GM20431 (cell line): ENCODE measurements at regions not wholly inside any gene's neighbourhood (a gene's known extent, or its start where the extent isn't known, plus 50 kb on each side); places are given as distances from the start of the nearest gene placed in this dataset.
"Not testable (repeated sequence)": the region's sequence is repeated elsewhere in the genome, so short reads cannot be mapped to it uniquely, and the experiment has no call there.

Experiments used
- in situ Hi-C: fragments of 300-500 bp; cut with MseI, MboI; formaldehyde crosslinking; loops from one replicate; pipeline ENCODE4 v1.15.0; 2020; ENCODE audit warnings: low sequenced_read_pairs; ENCODE audit not compliant: unreplicated experiment

DNA sequence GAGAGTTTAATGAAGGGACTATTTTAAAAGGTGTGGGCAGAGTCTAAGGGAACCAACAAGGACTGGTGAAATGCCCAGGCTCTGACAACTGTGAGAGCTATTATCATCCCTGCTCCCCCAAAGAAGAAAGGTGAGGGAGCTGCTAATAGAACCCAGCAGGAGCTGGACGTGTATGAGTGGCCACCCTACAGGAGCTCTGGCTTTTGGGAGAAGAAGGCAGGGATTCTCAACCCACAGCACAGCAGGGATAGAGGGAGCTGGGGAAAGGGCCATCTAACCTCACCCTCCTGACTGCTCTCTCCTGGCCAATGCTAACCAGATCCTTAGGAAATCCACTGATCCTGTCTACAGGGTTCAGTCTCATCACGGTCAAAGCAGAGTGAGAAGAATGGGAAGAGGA, 57.1 kb downstream of the GRIN2B start:
- in situ Hi-C loops: no loop called here

DNA sequence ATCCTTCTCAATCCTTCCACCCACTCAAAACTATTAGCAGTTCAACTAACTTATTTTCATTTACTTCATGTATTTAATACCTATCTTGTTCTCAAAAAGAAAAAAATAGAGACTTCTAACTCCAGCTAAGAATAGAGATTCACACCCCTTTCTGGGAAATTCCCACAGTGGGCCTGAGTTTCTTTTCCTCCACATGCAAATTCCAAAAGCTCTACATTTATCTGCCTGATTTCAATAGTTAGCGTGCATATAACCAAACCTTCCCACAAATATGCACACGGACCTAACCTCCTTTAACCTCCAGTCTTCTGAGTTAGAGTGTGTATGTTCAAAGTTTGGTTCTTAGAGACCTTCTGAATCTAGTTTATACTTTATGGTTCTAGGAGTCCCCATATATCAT, 62.5 kb downstream of the GRIN2B start:
- in situ Hi-C loops: no loop called here

DNA sequence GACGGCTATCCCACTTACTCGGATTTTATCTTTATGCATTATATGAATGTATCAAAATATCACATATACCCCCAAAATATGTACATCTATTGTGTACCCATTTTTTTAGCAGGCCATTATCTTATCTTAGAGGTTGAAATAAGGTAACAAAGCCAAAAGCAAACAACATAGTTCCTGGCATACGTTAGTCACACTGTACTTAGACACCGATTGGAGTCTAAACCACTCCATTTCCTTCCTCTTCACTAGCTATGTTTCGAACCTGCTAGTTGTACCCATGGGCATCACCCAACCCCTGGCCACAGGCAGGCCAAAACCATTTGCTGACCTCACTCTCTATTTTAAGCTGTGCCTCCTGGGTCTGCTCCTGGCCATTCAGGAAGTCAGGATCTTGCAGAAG, 66.3 kb downstream of the GRIN2B start:
- in situ Hi-C loops: no loop called here

DNA sequence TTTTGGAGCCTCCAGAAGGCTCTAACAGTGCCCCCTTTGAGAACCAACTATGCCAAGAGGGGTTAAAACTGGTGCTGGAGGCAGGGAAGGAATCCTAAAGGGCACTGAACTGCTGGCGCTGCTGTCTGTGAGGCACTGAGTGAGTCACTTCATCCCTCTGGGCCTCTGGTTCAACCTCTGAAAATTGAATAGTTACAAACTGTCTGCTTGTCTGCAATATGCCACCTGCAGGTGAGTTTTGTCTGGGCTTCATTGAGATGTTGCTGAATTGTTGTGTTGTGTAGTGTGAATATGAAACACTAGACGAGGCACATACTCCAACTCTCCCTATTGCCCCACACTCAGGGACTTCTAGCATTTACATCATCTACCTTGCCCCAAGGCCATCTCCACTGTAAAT, 68.0 kb downstream of the GRIN2B start:
- in situ Hi-C loops: no loop called here

DNA sequence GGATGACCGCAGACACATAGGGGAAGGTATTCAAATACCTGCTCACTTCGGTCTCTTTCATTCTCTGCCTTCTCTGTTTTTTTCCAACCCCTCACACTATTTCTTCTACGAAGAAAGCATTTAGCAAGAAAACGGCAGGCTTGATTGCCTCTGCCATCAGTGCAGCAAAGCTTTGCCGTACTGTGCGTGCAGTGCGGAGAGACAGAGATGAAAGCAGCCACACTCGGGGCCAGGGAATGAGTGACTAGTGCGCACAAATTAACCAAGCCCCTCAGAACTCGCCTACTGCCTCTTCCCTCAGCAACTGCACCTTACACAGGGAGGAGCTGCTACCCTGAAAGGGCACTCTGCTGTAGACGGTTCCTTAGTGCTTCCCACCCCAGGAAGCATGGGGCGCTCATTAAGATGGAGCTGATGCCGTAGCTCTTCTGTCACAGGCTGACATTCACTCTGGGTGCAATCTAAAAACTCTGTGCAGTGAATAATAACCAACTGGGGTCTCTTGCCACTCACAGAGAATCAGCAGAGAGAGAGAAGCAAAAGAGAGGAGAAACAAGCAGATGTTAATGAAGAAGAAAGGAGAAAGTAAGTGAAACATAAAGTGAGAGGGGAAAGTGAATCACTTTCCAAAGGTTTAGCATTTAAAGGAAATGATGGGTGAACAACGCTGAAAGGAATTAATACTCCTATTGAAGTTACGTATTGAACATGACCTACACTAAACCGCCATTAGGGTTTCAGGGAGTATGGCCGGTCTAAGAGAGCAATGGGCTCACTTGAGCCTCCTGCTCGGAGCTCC, 69.4 kb downstream of the GRIN2B start:
- in situ Hi-C loops: no loop called here

DNA sequence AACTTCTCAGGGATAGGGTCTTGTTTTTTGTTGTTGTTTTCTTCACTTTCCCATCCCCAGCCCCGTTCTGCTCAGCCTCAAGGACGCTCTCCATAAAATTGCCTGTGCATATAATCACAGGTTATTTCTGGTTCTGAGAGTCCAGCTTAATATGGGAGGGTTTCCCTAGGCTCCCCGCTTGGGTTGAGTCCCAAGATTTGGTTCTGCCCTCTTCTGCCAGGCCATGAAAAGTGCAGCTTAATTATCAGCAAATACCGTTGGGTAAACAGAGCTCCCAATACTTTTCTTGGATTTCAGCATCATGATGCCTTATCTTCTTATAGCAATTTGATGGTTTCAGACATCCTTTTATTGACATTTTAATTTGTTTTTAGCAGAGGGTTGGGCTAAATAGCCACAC, 75.6 kb downstream of the GRIN2B start:
- in situ Hi-C loops: no loop called here

DNA sequence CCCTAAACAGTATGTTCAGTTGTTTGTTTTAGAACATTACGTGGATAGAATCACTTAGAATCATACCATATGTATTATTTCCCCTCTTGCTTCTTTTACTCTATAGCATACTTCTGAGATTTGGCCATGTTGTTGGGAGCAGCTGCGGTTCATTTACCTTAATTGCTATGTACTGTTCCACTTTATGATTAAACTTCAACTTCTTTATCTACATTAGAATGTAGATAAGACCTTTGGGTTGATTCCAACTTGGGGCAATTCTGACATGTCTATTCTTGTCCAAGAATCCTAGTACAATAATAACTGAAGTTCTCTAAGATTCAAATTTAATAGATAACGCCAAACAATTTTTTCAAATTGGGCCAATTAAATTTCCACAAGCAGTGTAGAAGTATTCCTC, 80.7 kb downstream of the GRIN2B start:
- in situ Hi-C loops: no loop called here

DNA sequence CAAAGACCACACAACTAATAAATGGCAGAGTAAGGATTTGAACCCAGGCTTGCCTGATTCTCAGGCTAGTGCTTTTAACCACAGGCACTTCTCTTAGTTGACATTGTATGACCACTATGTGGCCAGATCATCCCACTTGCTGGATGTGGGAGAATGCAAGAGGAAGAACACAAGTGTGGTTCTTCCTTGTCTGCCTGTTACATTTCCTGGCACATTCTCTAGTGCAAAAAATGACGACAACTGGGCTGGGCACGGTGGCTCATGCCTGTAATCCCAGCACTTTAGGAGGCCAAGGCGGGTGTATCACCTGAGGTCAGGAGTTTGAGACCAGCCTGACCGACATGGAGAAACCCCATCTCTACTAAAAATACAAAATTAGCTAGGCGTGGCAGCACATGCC, 83.0 kb downstream of the GRIN2B start:
- in situ Hi-C loops: not testable (repeated sequence)

DNA sequence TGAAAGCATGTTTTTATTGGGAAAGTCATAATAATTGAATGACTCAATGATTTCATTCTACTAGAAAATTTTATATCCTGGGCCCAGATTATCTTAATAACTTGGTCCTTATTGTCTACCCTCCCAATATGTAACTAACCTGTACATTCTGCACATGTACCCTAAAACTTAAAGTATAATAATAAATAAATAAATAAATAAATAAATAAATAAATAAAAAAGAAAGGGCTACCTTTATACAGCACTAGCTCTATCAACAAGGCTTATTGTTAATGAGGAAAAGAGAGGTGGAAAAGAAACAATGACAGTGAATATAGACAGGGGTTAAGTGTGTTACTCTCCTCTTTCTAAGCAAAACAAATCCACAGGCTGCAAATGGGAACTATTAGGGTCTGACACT, 83.6 kb downstream of the GRIN2B start:
- in situ Hi-C loops: no loop called here

DNA sequence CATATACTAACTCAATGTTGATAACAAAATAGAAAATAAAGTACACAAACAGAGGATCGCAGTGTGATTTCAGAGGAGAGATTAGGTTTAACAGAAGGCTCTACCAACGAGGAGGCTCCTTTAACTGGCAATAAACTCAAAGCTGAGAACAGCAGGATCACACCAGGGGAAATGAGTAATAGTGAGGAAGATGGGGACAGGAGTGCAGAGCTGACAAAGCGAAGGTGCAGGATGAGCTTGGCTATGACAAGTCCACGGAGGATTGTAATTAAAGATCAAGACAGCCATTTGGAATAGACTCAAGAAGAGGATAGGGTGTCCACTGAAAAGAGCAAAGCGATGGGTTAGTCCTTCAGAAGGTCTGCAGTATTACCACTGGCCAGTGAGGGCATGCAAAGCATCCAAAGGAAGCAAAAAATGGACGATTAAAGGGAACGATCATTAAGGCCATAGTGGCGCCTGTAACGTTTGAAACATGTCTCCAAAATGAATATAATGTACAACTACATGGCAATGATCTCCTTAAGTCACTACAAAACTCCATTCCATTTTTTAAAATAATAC, 85.3 kb downstream of the GRIN2B start:
- in situ Hi-C loops: no loop called here

DNA sequence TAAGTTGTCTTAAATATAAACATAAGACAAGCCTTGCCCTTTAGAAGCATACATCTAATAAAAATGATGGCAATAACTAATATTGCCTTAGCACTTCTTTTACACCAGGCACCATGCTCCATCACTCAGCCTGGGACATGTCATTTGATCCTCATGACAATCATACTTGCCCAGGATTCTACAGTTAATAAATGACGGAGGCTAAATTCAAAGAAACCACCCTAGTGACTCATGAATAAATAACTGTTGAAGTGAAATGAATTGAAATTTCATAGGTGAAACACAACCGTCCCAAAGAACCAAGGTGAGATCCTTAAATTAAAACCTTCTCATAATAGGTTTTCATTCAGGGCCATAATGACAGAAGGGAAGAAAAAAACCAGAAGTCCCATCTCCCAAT, 89.5 kb downstream of the GRIN2B start:
- in situ Hi-C loops: no loop called here

DNA sequence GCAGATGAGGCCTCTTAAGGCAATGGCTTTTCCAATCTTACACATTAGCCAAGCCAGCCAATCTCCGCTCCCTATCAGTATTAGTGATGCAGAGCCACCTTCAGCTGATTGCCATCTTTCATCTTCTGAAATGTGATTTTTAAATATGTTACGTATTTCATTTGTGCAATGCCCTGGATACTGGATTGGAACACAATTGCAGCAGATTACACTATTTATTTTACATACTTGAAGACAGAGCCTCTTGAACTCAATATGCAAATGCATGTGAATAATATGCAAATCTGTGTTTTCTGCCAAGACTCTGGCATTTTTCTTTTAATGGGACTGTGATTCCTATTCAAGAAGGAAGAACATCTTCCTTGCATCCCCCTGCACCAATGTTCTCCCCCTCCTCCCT, 90.5 kb downstream of the GRIN2B start:
- in situ Hi-C loops: no loop called here

DNA sequence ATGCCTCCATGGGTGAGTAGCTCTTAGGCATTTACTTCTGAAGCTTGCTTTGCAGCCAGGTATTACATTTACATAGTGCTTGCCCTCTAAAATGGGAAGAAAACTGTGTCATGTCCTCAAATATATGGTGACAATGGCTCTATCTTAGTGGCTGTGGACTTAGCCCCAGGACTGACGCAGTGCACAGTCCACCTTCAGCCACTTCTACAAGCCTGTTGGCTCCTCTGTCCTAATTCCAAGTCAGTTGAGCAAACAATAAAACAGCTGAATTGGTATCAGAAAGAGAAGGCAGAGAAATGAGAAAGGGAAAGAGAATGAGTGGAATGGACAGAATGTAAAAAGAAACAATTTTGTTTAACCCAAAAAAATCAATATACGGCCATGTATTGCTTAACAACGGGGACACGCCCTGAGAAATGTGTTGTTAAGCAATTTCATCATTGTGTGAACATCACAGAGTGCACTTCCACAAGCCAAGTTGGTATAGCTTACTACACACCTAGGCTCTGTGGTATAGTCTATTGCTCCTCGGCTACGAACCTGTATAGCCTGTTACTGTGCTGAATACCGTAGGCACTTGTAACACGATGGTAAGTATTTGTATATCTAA, 93.5 kb downstream of the GRIN2B start:
- in situ Hi-C loops: no loop called here

DNA sequence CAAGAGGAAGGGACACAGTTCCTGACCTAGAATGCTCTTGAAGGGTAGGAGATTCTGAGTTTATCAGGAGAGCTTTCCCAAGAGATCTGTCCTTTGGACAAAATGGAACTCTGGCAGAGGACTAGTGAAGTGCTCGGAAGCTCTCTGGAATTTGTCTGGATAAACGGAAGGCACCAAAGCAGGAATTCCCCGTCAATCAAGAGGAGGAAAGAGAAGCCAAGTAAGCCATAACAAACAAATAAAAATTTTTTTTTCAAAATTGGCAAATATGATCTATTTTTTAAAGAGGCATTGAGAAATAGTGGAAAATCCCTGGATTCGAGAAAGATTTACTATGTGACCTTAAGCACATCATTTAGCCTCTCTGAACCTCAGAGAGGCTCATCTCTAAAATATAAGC, 99.2 kb downstream of the GRIN2B start:
- in situ Hi-C loops: no loop called here

DNA sequence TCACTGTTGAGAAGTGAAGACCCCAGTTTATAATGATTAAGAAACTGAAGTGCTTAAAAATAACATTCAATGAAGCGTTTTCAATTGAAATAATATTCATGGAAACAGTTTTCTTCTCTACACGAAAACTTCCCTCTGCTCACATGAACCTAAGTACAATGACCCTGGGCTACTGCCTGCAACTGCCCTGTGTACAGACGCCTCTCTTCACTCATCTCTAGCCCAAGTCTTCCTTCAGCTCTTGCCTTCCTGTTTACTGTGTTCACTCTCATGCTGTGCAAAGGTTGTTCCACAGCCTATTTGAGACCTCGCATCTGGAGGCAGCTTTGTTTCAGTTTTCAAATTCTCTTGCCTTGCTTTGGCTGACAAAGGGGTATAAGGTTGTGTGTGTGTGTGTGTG, 100.8 kb downstream of the GRIN2B start:
- in situ Hi-C loops: no loop called here

DNA sequence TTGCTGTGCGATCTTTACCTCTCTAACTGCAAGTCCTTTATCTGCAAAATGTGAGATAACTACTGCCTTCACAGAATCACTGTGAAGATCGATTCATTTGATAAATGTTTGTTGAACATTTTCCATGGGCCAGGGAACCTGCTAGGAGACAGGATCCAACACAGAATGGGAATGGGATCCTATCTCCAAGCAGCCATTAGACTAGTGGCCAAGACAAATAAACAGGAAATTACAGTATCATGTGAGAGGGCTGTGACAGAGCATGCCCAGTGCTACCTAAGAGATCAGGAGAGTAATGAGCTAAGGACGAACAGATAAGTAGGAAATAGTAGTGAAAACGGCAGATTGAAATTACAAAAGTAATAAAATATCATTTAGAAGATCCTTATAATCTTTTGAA, 105.7 kb downstream of the GRIN2B start:
- in situ Hi-C loops: no loop called here

DNA sequence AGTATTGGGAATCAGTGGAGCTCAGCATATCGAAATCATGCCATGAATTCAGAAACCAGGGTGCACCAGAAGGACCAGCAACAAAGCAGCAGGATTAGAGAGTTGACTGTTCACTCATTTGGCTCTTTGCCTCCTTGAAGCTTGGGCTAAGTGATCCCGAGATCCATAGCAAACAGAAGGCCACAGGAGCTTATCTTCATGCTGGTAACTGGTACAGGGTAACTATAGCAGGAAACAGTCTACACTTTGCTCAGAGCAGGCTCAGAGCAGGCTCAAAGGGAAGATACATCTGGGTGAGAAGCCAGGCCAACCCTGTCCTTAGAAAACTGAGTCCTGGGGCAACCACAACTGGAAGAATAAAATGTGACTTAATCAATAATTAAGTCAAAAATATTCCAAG, 111.1 kb downstream of the GRIN2B start:
- in situ Hi-C loops: loop anchor here (25.0 kb wide), 1 partner anchor 292 kb away; no protein-coding TSS in a partner anchor

DNA sequence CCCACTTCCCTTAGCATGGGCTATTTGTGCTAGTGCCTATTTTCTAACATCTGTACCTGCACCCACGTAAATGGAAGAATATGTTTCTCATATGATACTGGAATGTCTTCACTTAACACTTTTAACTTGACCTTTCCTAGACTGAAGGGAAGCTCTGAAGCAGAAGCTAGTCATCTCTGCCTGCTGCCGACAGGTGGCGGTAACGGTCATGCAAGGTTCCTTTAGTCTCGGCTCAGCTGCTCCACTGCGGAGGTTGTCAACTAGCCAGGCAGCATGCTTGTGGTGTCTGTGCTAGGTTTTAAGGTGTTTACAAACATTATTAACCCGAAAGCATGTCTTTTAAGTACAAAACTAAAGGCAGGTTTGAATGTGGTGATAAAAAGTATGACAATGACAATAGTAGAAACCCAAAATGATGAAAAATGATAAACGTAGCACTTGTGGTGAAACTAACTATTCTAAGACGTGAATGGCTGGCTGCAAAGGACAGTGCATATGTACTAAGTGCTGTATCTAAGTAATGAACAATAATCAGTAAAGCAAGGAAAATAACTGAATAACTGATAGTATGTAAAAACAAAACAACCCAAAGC, 117.2 kb downstream of the GRIN2B start:
- in situ Hi-C loops: loop anchor here (25.0 kb wide), 1 partner anchor 298 kb away; no protein-coding TSS in a partner anchor

DNA sequence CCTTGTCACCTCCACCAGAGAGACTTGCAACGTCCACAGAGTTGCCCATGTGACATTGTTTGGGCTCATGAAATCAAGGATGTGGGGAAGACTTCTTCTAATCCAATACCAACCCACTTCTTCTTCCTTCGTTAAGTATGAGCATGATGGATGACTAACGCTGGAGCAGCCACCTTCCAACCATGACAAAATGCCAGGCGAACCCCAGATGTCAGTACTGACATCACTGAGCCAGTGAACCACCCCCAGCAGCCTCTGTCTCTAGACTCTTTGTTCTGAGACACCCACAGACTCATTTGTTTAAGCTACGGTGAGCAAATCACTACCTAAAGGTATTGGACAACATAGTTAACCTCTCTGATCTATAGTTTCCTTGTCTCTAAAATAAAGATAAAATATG, 123.7 kb downstream of the GRIN2B start:
- in situ Hi-C loops: loop anchor here (25.0 kb wide), 1 partner anchor 305 kb away; no protein-coding TSS in a partner anchor

DNA sequence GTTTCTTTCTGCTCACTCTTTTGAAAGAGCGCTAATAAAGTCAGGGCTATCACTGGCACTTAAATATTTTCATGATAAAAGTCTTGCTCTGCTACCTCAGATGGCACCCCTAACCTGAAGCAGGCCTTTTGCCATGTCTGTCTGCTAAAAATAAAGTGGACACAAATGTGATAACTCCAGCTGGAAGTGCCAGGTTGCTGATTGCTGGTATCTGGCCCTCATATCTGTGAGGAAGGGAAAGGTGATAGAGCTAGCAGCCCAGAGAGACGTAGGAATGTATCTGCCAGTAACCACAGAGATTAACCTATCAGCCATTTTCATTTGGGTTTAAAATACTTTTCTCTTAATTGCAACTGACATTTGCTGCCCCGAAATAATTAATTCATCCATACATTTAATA, 127.9 kb downstream of the GRIN2B start:
- in situ Hi-C loops: loop anchor here (25.0 kb wide), 1 partner anchor 309 kb away; no protein-coding TSS in a partner anchor

DNA sequence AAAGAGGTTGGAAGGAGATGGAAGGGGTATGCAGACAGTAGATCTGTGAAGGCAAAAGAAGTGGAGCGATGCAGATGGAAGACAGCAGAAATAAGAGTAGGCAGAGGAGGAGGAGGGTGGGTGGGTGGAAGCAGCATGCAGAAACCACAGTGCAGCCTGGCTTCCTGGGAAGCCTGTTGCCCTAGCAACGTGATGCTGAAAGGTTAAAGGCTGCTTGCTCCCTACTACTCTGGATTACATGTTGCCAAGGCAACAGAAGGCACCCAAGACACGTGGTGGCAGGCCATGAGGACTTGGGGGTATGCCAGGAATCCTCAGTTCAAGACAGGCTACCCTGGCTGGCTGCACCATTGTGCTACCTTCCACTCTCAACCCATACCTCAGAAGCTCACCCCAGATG, 129.6 kb downstream of the GRIN2B start:
- in situ Hi-C loops: loop anchor here (25.0 kb wide), 1 partner anchor 310 kb away; no protein-coding TSS in a partner anchor
